ENCODE measurements at regions not wholly inside any gene's neighbourhood (a gene's known extent, or its start where the extent isn't known, plus 50 kb on each side); places are given as distances from the start of the nearest gene placed in this dataset.

- Histone ChIP-seq H3K27ac (ENCODE audit: control insufficient read depth, insufficient read depth, low read length) (no peak overlapping the region), H3K4me1 (ENCODE audit: control insufficient read depth, extremely low read depth, insufficient read depth, low read length) (no peaks in the 10 kb centered on the region), H3K79me2 (ENCODE audit: control insufficient read depth, insufficient read depth, low read length) (no peaks in the 10 kb centered on the region), H2AFZ (ENCODE audit: control insufficient read depth, low read length) (no peak overlapping the region), H3K9me1 (ENCODE audit: control insufficient read depth, extremely low read depth, insufficient read depth, low read length) (no peaks in the 10 kb centered on the region), H3K4me2 (ENCODE audit: control insufficient read depth, extremely low read depth, insufficient read depth, low read depth, low read length) (no peak overlapping the region), H3K36me3 (ENCODE audit: control insufficient read depth in 2 of 2, extremely low read depth in 1 of 2, insufficient read depth in 2 of 2, low read length in 2 of 2) (no peaks in the 10 kb centered on the region), H3K27me3 (ENCODE audit: control insufficient read depth, extremely low read depth, insufficient read depth, low read length) (no peaks in the 10 kb centered on the region), H3K9ac (ENCODE audit: control insufficient read depth, extremely low read depth, insufficient read depth, low read length) (no peak overlapping the region), H3K9me3 (ENCODE audit: control insufficient read depth, low read depth, low read length) (peaks cover 4% of the 10 kb centered on the region), H3K4me3 (ENCODE audit: control insufficient read depth in 2 of 3, extremely low read depth in 1 of 3, insufficient read depth in 2 of 3, low read depth in 1 of 3, low read length in 3 of 3) (no peak overlapping the region), H4K20me1 (ENCODE audit: control insufficient read depth, extremely low read depth, insufficient read depth, low read length) (no peaks in the 10 kb centered on the region)
- dilution Hi-C loops (cut with MboI; ENCODE audit: extremely low pct_ligation_motif_present, low sequenced_read_pairs), result no loop called here
- DNase-seq (ENCODE audit: low read depth, low spot score), result no peak
- FAIRE-seq, result no peak
- TF ChIP-seq EZH2 (IDR thresholded peaks at IDR 0.05; ENCODE audit: low read length) (no peak), CTCF (optimal IDR thresholded peaks at IDR 0.05 in 1 of 3, IDR thresholded peaks at IDR 0.05 in 1 of 3, conservative IDR thresholded peaks at IDR 0.05 in 1 of 3; ENCODE audit: extremely low read depth in 1 of 3, insufficient read depth in 2 of 3, low read length in 3 of 3) (no peak)
These were observed 752.2 kb downstream of the GALR1 start for GRCh38 chr18:78001811-78002210.

GRCh38 chr18:78006006-78006773, 756.5 kb downstream of the GALR1 start:
- Histone ChIP-seq H3K79me2 (ENCODE audit: control insufficient read depth, insufficient read depth, low read length) (no peaks in the 10 kb centered on the region), H3K4me1 (ENCODE audit: control insufficient read depth, extremely low read depth, insufficient read depth, low read length) (no peaks in the 10 kb centered on the region), H3K36me3 (ENCODE audit: control insufficient read depth in 2 of 2, extremely low read depth in 1 of 2, insufficient read depth in 2 of 2, low read length in 2 of 2) (no peaks in the 10 kb centered on the region), H3K27me3 (ENCODE audit: control insufficient read depth, extremely low read depth, insufficient read depth, low read length) (no peaks in the 10 kb centered on the region), H3K4me3 (ENCODE audit: control insufficient read depth in 2 of 3, extremely low read depth in 1 of 3, insufficient read depth in 2 of 3, low read depth in 1 of 3, low read length in 3 of 3) (no peak overlapping the region), H3K4me2 (ENCODE audit: control insufficient read depth, extremely low read depth, insufficient read depth, low read depth, low read length) (no peak overlapping the region), H2AFZ (ENCODE audit: control insufficient read depth, low read length) (no peak overlapping the region), H3K9ac (ENCODE audit: control insufficient read depth, extremely low read depth, insufficient read depth, low read length) (no peak overlapping the region), H3K9me3 (ENCODE audit: control insufficient read depth, low read depth, low read length) (peaks cover 2% of the 10 kb centered on the region), H3K27ac (ENCODE audit: control insufficient read depth, insufficient read depth, low read length) (no peak overlapping the region), H3K9me1 (ENCODE audit: control insufficient read depth, extremely low read depth, insufficient read depth, low read length) (no peaks in the 10 kb centered on the region), H4K20me1 (ENCODE audit: control insufficient read depth, extremely low read depth, insufficient read depth, low read length) (no peaks in the 10 kb centered on the region)
- no peak for FAIRE-seq
- dilution Hi-C loops (cut with MboI; ENCODE audit: extremely low pct_ligation_motif_present, low sequenced_read_pairs), result no loop called here
- no peak for DNase-seq (ENCODE audit: low read depth, low spot score)
- no peak for TF ChIP-seq CTCF (optimal IDR thresholded peaks at IDR 0.05 in 1 of 3, IDR thresholded peaks at IDR 0.05 in 1 of 3, conservative IDR thresholded peaks at IDR 0.05 in 1 of 3; ENCODE audit: extremely low read depth in 1 of 3, insufficient read depth in 2 of 3, low read length in 3 of 3)
- no peak for TF ChIP-seq EZH2 (IDR thresholded peaks at IDR 0.05; ENCODE audit: low read length)

Data from keratinocyte (primary cell).